ENCODE measurements at regions not wholly inside any gene's neighbourhood (a gene's known extent, or its start where the extent isn't known, plus 50 kb on each side); places are given as distances from the start of the nearest gene placed in this dataset.

DNA sequence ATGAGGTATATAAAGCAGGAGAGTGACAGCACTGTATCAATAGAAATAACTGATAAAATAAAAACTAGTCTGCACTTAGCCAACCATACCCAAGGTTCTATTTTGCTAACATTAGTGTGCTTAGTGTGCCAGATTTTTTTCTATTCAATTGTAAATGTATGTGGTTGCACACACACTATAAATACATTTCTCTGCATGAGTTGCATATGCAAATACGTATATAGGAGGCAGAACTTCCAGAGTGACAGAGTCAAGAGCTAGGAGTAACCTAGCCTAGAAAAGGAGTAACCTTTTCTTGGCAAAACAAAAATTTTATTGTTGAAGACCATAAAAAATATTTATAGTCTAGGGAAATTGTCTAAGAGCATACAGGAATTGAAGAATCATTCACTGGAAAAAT is 461.6 kb downstream of the GABRG2 start:
- no peak for TF ChIP-seq CTCF (IDR thresholded peaks at IDR 0.05; ENCODE audit: borderline replicate concordance, control extremely low read depth, extremely low read depth, insufficient read depth, missing control alignments)
- no peak for DNase-seq (ENCODE audit: low spot score)
- in situ Hi-C loops (cut with MboI; ENCODE audit: low sequenced_read_pairs, unreplicated experiment) = no loop called here

- no peak for TF ChIP-seq CTCF (IDR thresholded peaks at IDR 0.05; ENCODE audit: borderline replicate concordance, control extremely low read depth, extremely low read depth, insufficient read depth, missing control alignments)
- DNase-seq (ENCODE audit: low spot score) = no peak
- in situ Hi-C loops (cut with MboI; ENCODE audit: low sequenced_read_pairs, unreplicated experiment) = no loop called here
These were observed 462.3 kb downstream of the GABRG2 start for GRCh38 chr5:162529886-162530285.

DNA sequence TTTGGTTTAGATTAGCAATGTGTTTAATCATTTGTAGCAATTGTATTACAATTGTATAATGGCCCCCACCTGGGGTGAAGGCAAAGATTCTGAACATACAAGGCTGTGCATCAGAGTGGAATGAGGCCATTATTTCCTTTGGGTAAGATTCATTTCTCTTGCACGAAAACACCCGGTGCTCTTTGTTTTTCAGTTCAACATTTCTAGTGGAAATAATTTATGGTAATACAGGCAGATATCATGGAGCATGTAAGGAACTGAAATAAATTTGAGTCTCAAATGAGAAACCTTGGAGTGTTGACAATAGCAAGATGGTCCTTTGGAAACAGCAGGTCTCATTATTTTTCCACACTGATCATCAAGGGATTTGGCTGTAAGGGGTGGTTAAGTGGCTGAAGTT is 475.9 kb downstream of the GABRG2 start:
- no peak for DNase-seq (ENCODE audit: low spot score)
- no peak for TF ChIP-seq CTCF (IDR thresholded peaks at IDR 0.05; ENCODE audit: borderline replicate concordance, control extremely low read depth, extremely low read depth, insufficient read depth, missing control alignments)
- in situ Hi-C loops (cut with MboI; ENCODE audit: low sequenced_read_pairs, unreplicated experiment) = no loop called here

DNA sequence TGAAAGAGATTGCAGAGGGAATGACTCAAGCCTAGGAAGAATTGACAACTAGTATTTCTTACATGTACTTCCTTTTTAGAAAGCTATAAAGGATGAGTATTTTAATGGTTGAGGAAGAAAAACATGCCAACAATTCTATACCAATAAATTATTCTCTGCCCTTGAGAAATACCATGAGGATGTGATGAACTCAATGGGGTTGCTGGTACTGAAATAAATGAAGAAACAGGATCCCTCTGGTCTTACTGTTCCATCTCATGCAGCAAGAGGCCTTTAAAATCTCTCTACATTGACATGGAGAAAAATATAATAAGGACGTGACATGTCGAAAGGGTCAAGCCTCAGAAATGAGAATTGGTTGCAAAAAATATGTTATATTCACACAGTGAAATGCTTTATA is 477.3 kb downstream of the GABRG2 start:
- in situ Hi-C loops (cut with MboI; ENCODE audit: low sequenced_read_pairs, unreplicated experiment) = no loop called here
- no peak for DNase-seq (ENCODE audit: low spot score)
- no peak for TF ChIP-seq CTCF (IDR thresholded peaks at IDR 0.05; ENCODE audit: borderline replicate concordance, control extremely low read depth, extremely low read depth, insufficient read depth, missing control alignments)

- in situ Hi-C loops (cut with MboI; ENCODE audit: low sequenced_read_pairs, unreplicated experiment) = no loop called here
- no peak for TF ChIP-seq CTCF (IDR thresholded peaks at IDR 0.05; ENCODE audit: borderline replicate concordance, control extremely low read depth, extremely low read depth, insufficient read depth, missing control alignments)
- DNase-seq (ENCODE audit: low spot score) = no peak
These were observed 482.7 kb downstream of the GABRG2 start for GRCh38 chr5:162550236-162550635.

DNA sequence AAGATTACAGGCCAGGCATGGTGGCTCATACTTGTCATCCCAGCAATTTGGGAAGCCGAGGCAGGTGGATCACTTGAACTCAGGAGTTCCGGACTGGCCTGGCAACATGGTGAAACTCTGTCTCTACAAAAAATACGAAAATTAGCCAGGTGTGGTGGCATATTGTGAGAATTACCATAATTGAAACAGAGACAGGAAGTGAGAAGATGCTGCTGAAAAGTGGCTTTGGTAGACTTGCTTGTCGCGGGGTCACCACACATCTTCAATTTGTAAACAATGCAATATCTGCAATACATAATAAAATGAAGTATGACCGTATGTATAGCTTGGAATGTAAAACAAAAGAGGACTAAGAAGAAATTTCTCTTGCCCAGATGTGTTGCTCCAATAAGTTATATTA is 490.5 kb downstream of the GABRG2 start:
- TF ChIP-seq CTCF (IDR thresholded peaks at IDR 0.05; ENCODE audit: borderline replicate concordance, control extremely low read depth, extremely low read depth, insufficient read depth, missing control alignments) = no peak
- in situ Hi-C loops (cut with MboI; ENCODE audit: low sequenced_read_pairs, unreplicated experiment) = no loop called here
- no peak for DNase-seq (ENCODE audit: low spot score)

- no peak for DNase-seq (ENCODE audit: low spot score)
- in situ Hi-C loops (cut with MboI; ENCODE audit: low sequenced_read_pairs, unreplicated experiment) = no loop called here
- TF ChIP-seq CTCF (IDR thresholded peaks at IDR 0.05; ENCODE audit: borderline replicate concordance, control extremely low read depth, extremely low read depth, insufficient read depth, missing control alignments) = no peak
These were observed 500.1 kb downstream of the GABRG2 start for GRCh38 chr5:162567644-162568043.
